ENCODE measurements at regions not wholly inside any gene's neighbourhood (a gene's known extent, or its start where the extent isn't known, plus 50 kb on each side); places are given as distances from the start of the nearest gene placed in this dataset.

DNA sequence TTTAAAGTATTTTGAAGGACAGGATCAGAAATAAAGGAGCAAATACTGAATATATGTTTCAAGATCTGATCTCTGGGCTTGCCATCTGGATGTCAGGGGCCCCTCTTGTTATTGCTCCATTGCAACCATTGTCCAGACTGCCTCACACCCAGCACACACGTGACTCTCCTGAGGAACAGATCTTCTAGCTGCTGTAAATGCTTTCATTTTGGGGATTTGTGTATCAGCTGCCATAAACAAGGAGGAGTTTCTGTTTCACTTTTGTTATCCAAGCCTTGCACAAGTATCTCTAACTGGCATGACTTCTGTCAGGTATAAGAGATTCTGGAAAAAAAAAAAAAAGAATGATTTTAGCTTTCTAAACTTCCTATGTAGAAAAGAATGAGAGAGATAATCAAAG is 1624.1 kb upstream of the PRR20A start:
- peak; percentile 4 for DNase-seq

DNA sequence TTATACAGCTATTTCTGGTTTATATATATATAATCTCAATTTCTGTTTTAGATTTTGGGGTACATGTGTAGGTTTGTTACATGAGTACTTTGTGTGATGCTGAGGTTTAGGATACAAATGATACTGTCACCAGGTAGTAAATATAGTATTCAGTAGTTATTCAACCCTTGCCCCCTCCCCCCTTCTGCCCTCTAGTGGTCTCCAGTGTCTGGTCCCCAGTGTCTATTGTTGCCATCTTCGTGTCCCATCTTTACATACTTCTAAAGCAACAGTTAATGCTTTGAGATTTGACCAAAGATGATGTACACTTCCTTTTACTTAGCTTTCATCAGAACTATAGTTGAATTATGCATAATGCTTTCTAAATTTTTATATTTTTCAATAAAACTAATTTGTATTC is 1623.4 kb upstream of the PRR20A start:
- DNase-seq: peak; percentile 43

DNA sequence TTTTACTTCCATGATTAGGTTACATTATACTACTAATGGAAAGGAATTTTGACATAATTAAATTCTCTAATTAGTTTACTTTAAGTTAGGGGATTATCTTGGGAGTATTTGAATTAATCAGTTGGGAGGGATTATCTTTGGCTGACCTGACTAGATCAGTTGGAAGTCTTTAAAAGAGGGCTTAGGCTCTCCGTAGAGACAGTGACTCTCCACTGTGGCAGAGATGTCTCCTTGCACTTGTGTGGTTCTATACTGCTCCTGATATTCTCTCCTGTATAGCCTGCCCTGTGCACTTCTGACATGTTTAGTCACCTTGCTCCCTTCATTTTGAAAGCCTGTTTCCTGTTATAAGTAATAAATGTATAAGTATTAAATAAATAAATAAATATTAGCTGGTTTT is 1612.3 kb upstream of the PRR20A start:
- no peak for DNase-seq

DNA sequence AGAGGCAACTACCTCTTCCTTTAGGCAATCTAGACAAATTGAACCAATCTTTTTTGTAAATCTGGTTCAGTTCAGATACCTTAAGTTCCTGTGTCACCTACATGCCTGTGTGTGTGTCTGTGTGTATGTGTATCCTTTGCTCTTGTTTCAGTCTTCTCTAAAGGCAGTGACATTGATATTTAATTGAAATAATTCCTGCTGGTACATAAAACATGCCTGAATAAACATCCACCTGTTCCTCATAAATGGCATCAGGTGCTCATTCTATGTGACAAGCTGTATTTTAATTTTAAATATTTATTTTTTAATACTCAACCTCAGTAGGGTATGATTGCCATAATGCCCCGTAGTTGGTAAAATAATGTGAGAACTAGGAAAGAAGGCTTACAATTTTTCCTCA is 1606.4 kb upstream of the PRR20A start:
- DNase-seq: no peak

DNA sequence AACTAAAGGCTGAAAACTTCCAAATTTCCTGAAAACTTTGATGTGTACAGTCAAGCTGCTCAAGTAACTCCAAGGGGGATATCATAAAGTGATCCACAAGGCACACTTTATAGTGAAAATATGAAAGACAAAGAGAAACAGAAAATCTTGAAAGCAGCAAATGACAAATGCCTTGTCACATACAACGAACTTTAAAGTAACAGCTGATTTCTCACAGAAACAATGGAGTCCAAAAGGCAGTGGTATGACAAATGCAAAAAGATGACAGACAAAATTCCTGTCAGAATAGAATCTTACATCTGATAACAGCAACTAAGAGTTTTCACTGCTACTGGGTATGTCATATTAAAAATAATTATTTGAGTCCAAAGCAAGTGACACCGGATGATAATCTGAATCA is 1602.3 kb upstream of the PRR20A start:
- DNase-seq: no peak

DNA sequence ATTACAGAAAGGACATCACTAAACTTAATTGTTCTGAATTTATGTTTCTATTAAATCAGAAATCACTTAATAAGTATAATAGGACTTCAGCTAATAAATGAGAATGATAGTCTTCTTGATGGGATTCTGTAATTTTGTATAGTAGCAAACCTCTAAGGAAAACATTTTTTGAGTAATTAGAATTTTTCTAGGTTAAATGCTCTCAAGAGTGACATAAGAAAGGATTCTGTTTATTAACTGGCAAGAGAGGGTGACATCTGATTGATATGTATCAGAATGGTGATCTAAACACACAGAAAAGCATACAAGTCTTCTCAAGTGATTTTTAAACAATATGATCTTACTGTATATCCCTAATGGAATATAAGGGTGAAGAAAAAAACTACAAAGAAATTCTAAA is 1597.7 kb upstream of the PRR20A start:
- no peak for DNase-seq

DNA sequence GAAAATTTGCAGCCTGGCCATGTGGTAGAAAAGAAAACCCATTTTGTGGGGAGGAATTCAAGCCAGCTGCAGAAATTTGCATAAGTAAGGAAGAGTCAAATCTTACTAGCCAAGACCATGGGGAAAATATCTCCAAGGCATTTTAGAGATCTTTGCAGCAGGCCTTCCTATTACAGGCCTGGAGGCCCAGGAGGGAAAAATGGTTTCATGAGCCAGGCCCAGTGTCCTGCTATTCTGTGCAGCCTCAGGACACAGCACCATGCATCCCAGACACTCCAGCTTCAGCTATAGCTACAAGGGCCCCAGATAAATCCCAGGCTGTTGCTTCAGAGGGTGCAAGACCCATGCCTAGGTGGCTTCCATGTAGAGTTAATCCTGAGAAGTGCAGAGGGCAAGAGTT is 1590.1 kb upstream of the PRR20A start:
- no peak for DNase-seq

DNA sequence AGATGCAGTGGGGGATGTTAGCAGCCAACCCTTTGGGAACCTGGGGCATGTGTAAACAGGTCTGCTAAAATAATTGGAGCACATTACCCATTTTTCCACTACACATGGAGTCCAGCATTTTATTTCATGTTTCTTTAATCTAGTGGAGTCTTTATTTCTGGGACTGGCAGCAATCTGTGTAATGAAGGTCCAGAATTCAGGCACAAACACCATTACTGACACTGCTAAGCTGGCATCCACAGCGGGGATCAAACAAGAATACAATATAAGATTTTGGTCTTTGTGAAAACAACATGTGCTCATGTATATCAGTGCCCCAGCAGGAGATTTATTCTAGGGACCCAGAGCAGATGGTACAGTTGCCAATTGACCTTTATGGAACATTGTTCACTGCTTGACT is 1587.0 kb upstream of the PRR20A start:
- no peak for DNase-seq

DNA sequence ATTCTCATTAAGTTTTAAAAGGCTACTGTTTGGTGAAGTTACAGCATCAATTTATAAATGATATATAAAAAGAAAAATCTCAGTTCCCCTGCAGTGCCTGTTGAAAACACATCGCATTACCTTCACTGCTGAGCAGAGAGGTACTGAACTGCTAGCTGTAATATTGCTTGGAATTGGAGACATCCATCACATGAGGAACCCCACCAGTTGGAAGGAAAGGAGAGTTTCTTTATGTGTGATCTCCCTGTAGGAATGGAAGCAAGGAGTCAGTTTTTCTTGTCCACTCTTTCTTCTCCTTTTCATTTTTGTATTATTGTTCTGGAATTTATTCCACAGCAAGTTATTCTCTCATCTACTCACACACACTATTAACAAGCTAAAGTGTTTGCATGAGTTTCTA is 1586.0 kb upstream of the PRR20A start:
- DNase-seq: no peak

DNA sequence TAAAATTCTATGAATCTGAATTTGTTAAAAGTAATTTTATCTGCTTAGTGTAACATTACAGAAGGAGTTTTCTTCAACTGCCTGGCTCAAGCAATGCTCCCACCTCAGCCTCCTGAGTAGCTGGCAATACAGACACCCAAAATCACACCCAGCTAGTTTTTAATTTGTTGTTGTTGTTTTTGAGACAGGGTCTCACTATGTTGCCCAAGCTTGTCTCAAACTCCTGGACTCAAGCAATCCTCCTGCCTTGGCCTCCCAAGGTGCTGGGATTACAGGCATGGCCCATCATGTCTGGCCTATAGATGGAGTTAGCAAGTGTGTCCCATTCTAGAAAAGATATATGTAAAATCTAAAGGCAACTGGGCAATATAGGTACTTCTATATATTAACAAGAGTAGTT is 1580.4 kb upstream of the PRR20A start:
- DNase-seq: no peak

DNA sequence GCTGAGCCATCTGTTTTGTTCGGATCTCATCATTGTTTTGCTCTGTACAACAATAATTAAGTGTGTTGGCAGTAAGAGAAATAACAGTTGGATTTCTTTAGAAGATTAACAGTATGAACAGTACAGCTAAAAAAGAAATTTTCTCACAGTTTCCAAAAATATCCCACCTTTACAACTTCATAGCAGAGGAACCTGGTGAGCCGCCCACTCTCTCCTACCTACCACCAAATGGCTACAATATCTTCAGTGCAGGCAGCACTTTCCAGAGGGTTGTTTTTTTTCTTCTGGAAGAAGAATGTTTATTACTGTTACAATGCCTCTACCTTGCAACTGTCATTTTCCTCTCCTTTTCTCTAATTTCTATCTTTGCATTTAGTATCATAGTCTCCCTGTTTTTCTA is 1577.5 kb upstream of the PRR20A start:
- DNase-seq: no peak

DNA sequence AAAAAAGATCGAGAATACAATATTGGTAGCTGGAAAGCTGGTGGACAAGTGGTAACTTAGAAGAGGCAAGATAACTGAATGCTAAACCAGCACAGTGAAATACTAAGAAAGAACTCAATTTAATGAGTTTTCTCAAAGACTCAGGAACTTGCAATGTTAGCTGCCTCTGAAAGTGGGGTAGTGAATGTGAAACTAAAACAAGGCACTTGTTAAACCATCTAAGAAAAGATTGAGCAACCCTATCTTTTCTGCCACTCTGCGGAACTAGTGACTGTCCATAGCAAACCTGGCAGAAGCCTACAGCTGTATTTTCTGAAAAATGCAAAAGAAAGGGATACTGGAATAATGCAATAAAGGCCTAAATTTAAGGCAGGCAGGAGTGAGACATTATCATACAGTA is 1574.4 kb upstream of the PRR20A start:
- DNase-seq: no peak

DNA sequence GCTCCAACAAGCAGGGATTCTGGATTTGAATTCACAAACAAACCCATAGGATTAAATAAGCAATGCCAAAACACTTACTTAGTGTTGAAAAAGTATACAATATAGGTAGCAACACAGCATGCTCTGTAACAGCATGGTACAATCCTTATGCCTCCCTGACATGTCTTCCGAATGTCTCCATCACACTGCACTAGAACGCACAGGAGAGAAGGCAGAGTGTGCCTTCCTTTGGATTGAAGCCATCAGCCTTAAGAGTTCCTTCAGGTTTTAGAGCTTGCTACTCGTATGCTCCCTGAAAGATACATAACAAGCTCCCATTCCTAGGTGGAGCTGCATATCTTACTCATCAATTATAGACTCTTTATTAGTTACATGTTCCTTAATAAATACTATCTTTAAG is 1573.9 kb upstream of the PRR20A start:
- DNase-seq: no peak

DNA sequence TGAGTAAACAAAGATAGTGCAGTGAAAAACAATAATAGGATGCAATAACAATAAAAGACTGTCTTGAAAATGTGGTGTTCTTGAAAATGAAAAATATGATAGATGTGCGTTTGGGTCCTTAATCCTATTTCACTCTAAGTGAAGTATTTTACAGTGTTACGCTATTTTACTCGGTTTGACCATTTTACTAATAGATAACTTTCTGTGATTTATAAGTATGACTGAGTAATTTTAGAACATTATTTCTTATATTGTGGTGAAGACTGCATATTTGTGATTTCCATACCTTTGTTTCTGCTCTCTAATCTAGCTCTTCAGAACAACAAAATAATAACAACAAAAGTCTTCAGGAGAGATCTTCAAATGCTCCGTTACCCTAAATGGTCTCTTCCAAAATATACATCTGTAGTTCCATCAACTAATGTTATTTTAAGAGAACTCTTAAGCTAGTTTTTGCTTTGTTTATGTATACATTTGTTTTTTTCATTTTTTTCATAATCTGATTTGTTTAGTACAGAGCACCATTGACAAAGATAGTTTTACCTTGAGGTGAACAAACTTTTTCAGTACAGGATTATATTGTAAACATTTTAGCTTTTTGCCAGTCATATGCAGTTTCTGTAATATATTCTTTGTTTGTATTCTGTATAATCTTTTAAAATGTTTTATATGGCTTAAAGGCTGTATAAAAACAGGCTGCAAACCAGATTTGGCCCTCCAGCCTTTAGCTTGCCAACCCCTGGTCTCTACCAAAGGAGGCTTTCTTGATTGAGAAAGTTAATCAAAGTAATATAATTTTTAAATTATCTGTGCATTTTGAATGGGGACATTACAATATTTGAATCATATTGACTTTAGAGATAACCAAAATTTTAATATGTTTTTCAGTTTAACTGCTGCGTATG is 1572.7 kb upstream of the PRR20A start:
- no peak for DNase-seq

DNA sequence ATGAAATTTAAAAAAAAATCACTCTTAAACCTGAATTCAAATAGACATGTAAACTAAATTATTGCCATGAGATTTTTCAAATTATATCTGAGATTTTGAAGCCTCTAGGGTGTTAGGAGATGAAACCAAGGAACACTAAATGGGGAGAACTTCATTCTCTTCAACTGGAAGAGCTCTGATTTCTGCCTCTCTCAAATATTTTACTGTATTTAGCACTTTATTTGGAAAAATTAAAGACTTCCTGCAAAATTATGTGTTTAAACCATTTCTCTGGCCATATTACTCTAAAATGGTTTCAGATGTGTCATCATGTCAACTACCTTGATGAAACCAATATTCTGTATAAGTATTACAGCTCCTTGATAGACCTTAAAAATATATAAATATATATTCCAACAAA is 1571.6 kb upstream of the PRR20A start:
- no peak for DNase-seq

DNA sequence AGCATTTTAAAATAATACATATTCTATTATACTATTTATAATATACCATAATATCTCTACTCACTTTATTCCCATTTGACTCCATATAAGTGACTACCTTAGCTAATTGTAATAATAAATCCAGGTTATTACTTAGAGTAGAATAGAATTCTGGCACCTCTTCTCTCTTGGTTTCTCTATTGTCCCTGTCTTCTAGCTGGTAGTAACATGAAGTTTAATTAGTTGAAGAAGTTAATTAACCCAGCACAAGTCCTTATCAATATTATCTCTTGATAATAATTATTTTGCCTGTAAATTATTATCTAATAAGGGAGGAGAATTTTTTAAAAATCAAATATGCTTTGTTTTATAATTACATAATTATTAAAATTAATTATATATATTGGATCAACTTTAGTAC is 1571.2 kb upstream of the PRR20A start:
- DNase-seq: no peak

DNA sequence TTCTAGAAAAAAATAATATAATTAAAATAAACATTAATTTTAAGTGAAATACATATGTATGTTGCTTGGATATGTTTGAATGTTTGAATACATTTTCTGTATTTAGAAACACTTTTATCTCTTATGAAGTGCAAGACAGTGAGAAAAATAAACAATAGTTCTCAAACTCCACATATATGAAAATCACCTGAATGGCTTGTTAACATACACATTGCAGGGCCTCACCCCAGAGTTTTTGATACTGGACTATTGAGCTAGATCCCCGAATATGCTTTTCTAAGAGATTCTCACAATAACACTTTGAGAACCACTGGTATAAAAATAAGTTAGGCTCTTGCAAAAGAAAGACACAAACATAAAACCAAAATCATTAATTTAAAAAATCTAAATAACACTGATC is 1570.3 kb upstream of the PRR20A start:
- DNase-seq: no peak

DNA sequence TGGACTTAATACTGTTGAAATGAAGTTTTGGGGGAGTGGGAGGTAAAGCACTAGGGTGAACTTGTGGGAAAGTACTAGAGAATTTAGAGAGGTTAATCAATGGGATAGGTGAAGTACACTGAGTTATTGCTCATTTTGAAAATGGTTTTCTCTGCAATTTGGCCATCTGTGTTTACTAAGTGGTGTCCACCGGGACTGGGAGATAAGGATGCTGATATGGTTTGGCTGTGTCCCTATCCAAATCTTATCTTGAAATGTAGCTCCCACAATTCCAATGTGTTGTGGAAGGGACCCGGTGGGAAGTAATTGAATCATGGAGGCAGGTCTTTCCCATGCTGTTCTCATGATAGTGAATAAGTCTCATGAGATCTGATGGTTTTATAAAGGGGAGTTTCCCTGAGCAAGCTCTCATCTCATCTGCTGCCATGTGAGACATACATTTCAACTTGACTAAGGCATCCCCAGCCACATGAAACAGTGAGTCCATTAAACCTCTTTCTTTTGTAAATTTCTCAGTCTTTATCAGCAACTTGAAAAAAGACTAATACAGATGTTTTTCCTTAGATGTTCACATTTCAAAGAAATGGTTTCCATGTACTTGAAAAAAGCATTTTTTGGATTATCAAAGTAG is 1569.4 kb upstream of the PRR20A start:
- DNase-seq: no peak

DNA sequence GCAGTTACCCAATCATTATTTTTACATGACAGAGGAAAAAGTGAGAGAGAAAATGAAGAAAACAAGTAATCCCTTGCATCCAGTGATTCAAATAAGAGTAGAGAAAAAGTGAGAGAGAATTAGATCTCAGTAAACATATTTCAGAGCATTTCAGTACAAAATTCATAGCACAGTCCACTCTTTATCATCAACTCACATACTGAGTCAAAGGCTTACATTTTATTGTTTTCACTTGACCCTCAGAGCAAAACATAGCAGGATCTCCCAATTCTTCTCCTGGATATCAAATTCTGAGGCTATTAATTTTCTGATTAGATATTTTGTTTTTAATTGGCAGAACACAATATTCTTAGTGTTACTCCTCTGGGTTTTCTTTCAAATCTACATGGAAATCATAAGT is 1568.3 kb upstream of the PRR20A start:
- DNase-seq: no peak

DNA sequence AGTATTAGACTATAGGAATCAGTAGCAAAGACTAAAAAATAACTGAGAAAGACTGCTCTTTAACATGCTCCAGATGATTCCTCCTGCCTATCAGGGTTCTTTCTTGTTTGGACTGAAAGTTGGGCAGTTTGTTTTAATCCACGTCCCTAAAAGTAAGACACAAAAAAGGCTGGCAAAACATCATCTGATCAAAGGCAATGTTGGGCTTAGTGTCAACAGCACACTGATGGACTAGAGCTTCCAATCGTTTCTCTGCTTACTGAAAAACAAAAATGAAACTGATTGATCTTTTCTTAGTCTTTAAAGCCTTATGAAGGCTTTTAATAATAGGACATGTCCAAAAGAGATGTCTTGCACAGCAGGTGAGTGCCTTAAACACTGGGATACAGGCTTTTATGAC is 1567.9 kb upstream of the PRR20A start:
- DNase-seq: no peak

DNA sequence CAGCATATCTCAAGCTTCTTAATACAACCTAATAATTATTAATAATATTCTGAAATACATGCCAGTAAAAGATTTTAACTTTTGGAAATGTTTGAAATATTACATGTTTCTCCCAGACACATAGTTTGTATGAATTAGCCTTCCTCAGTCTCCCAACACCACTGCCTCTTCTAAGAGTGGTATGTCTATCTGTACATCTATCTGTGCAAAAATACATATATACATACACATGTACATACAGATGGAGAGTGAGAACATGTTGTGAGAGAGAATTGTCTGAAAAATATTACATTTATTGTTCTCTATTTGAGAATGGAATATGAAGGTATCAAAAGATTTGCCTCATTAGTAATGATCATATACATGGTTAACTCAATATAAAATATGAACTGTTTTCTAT is 1567.2 kb upstream of the PRR20A start:
- DNase-seq: no peak

DNA sequence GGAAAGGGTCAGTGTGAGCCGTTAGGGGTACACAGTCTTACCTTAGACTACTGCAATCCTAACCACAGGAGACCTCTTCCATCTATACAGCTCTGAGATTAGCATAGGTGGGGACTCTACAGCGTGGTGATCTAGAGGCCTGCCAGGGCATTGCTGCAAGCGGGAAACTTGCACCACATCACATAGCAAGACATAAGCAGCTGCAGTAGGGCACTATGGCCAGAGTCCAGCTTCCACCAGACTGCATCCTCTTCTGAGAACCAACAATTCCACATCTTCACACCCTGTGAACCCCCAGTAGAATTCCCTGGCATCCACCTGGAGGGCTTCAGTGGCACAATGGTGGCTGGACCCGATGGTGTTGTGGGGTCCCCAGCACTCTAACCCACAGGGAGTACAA is 1564.3 kb upstream of the PRR20A start:
- DNase-seq: no peak

DNA sequence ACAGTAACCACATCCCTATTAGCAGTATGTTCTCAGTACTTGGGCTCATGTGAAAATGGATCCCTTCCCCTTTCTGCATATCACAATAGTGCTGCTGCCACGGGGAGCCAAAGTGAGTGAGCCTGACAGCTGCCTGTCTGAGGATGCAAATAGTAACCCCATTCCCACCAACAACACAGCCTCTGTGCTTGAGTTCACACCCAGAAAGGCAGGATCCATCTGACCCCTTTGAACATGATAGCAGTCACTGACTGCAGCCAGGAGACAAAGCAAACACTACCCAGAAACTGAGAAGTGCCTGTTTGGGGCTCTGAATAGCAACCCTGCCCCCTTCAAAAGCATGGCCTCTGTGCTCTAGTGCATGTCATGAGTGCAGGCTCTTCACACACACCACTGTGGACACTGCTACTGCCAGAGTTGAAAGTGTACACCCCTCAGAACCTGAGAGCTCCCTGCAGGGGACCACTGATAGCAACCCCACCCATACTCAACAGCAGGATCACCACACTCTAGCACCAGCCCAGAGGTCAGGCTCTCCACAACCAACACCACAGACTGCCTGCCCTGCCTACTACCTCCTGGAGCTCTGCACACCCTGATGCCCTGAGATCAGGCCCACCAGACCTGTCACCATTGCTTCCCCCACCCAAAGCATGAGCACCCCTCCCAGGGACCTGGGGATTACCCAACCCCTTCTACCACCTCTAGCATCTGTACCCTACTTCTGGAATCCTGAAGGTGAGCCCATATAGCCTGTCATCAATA is 1563.5 kb upstream of the PRR20A start:
- no peak for DNase-seq

DNA sequence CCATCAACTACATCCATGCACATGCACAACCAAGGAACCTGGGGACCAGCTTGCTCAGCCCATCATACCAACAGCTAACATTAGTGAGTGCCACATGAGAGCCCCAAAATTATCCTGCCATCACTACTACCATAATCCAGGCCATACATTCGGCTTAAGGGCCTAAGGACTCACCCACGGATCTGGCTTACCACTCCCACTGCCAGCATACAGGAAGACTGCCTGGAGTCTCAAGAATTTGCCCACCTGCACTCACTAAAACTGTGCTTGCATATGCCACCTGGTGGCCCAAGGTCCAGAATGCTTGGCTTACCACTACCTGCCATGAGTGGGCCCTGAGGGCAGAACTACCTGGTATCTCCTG is 1562.9 kb upstream of the PRR20A start:
- no peak for DNase-seq

All from DMS53 (cell line).